SK-N-SH treated with all-trans-retinoic acid at 6 μM for 48 hours (cell line): ENCODE measurements at regions not wholly inside any gene's neighbourhood (a gene's known extent, or its start where the extent isn't known, plus 50 kb on each side); places are given as distances from the start of the nearest gene placed in this dataset.

Experiments
- ATAC-seq: fragments of 200-7000 bp; cut with Tn5 transposase; 3 replicates; pipeline ENCODE4 v1.9.1; 2020; ENCODE audit warnings: mild to moderate bottlenecking, moderate library complexity
- ARNTL ChIP-seq: fragments of 450-650 bp; formaldehyde crosslinking; IDR thresholded peaks from 2 replicates; pipeline ENCODE4 v1.5.0; 2020; ENCODE audit warnings: low read depth, mild to moderate bottlenecking, moderate library complexity, borderline replicate concordance
- CREB5 ChIP-seq: fragments of 250-450 bp; sonication (Bioruptor Pico); IDR thresholded peaks from 2 replicates; pipeline ENCODE4 v1.5.1; 2020; ENCODE audit warnings: low read depth, mild to moderate bottlenecking, moderate library complexity
- CSRNP3 ChIP-seq: fragments of 250-450 bp; sonication (Bioruptor Pico); IDR thresholded peaks from 2 replicates; pipeline ENCODE4 v1.5.1; 2021; ENCODE audit warnings: mild to moderate bottlenecking, moderate library complexity
- ESRRG ChIP-seq: fragments of 250-450 bp; sonication (Bioruptor Pico); IDR thresholded peaks from 2 replicates; pipeline ENCODE4 v1.6.1; 2021; ENCODE audit warnings: mild to moderate bottlenecking
- GLIS3 ChIP-seq: fragments of 250-450 bp; sonication (Bioruptor Pico); IDR thresholded peaks from 2 replicates; pipeline ENCODE4 v1.5.0; 2020; ENCODE audit warnings: mild to moderate bottlenecking, moderate library complexity
- ISL1 ChIP-seq: fragments of 250-450 bp; sonication (Bioruptor Pico); IDR thresholded peaks from 2 replicates; pipeline ENCODE4 v2.1.2; 2022; ENCODE audit warnings: mild to moderate bottlenecking, moderate library complexity
- OSR1 ChIP-seq: fragments of 250-450 bp; sonication (Bioruptor Pico); IDR thresholded peaks from 2 replicates; pipeline ENCODE4 v1.8.0; 2022; ENCODE audit warnings: moderate library complexity, mild to moderate bottlenecking, inconsistent platforms
- PATZ1 ChIP-seq: fragments of 250-450 bp; sonication (Bioruptor Pico); IDR thresholded peaks from 2 replicates; pipeline ENCODE4 v1.8.0; 2020; ENCODE audit warnings: mild to moderate bottlenecking, moderate library complexity, borderline replicate concordance
- POU6F1 ChIP-seq: fragments of 250-450 bp; sonication (Bioruptor Pico); IDR thresholded peaks from 2 replicates; pipeline ENCODE4 v1.8.0; 2021; ENCODE audit warnings: low read depth, mild to moderate bottlenecking, moderate library complexity, borderline replicate concordance
- PPARA ChIP-seq: fragments of 250-450 bp; sonication (Bioruptor Pico); IDR thresholded peaks from 2 replicates; pipeline ENCODE4 v1.5.0; 2020; ENCODE audit warnings: mild to moderate bottlenecking, borderline replicate concordance
- RARB ChIP-seq: fragments of 250-450 bp; sonication (Bioruptor Pico); IDR thresholded peaks from 2 replicates; pipeline ENCODE4 v1.8.0; 2021; ENCODE audit warnings: mild to moderate bottlenecking, moderate library complexity
- SNAI2 ChIP-seq: fragments of 250-450 bp; sonication (Bioruptor Pico); IDR thresholded peaks from 2 replicates; pipeline ENCODE4 v1.5.0; 2020; ENCODE audit warnings: mild to moderate bottlenecking, moderate library complexity
- TCF4 ChIP-seq: fragments of 250-450 bp; sonication (Bioruptor Pico); IDR thresholded peaks from 2 replicates; pipeline ENCODE4 v1.8.0; 2021; ENCODE audit warnings: mild to moderate bottlenecking, moderate library complexity, borderline replicate concordance
- ZC3H10 ChIP-seq: fragments of 250-450 bp; sonication (Bioruptor Pico); IDR thresholded peaks from 2 replicates; pipeline ENCODE4 v1.5.1; 2021; ENCODE audit warnings: mild to moderate bottlenecking, moderate library complexity
- ZFP3 ChIP-seq: fragments of 250-450 bp; sonication (Bioruptor Pico); IDR thresholded peaks from 2 replicates; pipeline ENCODE4 v1.5.0; 2020; ENCODE audit warnings: mild to moderate bottlenecking, moderate library complexity
- ZFP30 ChIP-seq: fragments of 450-650 bp; formaldehyde crosslinking; IDR thresholded peaks from 2 replicates; pipeline ENCODE4 v1.5.0; 2022; ENCODE audit warnings: mild to moderate bottlenecking, moderate library complexity
- ZNF565 ChIP-seq: fragments of 450-650 bp; formaldehyde crosslinking; conservative IDR thresholded peaks from 2 replicates; pipeline ENCODE4 v1.5.0; 2020; ENCODE audit warnings: low read depth, mild to moderate bottlenecking, moderate library complexity
- ZNF70 ChIP-seq: fragments of 450-650 bp; formaldehyde crosslinking; IDR thresholded peaks from 2 replicates; pipeline ENCODE4 v1.5.0; 2020; ENCODE audit warnings: mild to moderate bottlenecking, moderate library complexity
- ZNF8 ChIP-seq: fragments of 450-650 bp; formaldehyde crosslinking; IDR thresholded peaks from 2 replicates; pipeline ENCODE4 v1.5.0; 2020; ENCODE audit warnings: mild to moderate bottlenecking, moderate library complexity

- no peak for TF ChIP-seq TCF4 (CRISPR knock-in tag)
- no peak for TF ChIP-seq GLIS3 (CRISPR knock-in tag)
- TF ChIP-seq RARB (CRISPR knock-in tag) = no peak
- TF ChIP-seq ZFP30 = no peak
- TF ChIP-seq ESRRG (CRISPR knock-in tag) = no peak
- no peak for TF ChIP-seq ZNF70
- TF ChIP-seq ZNF565 (CRISPR knock-in tag) = no peak
- TF ChIP-seq POU6F1 (CRISPR knock-in tag) = no peak
- no peak for TF ChIP-seq SNAI2 (CRISPR knock-in tag)
- no peak for TF ChIP-seq CREB5 (CRISPR knock-in tag)
- TF ChIP-seq PPARA (CRISPR knock-in tag) = no peak
- no peak for TF ChIP-seq CSRNP3
- no peak for TF ChIP-seq PATZ1 (CRISPR knock-in tag)
- ATAC-seq = no peak
Measured at GRCh38 chr10:90226517-90226916, 525.1 kb downstream of the KIF20B start.

- TF ChIP-seq GLIS3 (CRISPR knock-in tag) (peak; percentile 65; the same call in 1 of the 2 replicates), CREB5 (CRISPR knock-in tag) (peak; percentile 82), PATZ1 (CRISPR knock-in tag) (peak; percentile 65; the same call in 1 of the 2 replicates), TCF4 (CRISPR knock-in tag) (0 out of 2 replicates have a peak, but pooled peaks have one; percentile 24), ZFP3 (0 out of 2 replicates have a peak, but pooled peaks have one; percentile 42), ISL1 (peak; percentile 96), PPARA (CRISPR knock-in tag) (no peak), ZNF70 (no peak)
- ATAC-seq = no peak
Measured at GRCh38 chr10:90227217-90227656, 525.8 kb downstream of the KIF20B start.

GRCh38 chr10:90227786-90228185, 526.4 kb downstream of the KIF20B start:
- no peak for ATAC-seq
- TF ChIP-seq GLIS3 (CRISPR knock-in tag) = no peak
- no peak for TF ChIP-seq ZNF70
- TF ChIP-seq OSR1 (CRISPR knock-in tag) = no peak
- TF ChIP-seq PATZ1 (CRISPR knock-in tag) = no peak
- no peak for TF ChIP-seq ESRRG (CRISPR knock-in tag)
- no peak for TF ChIP-seq TCF4 (CRISPR knock-in tag)
- TF ChIP-seq RARB (CRISPR knock-in tag) = no peak
- TF ChIP-seq CSRNP3 = no peak
- no peak for TF ChIP-seq ZC3H10 (CRISPR knock-in tag)
- TF ChIP-seq ZFP30 = no peak
- TF ChIP-seq POU6F1 (CRISPR knock-in tag) = no peak
- no peak for TF ChIP-seq ARNTL (CRISPR knock-in tag)
- no peak for TF ChIP-seq CREB5 (CRISPR knock-in tag)
- no peak for TF ChIP-seq SNAI2 (CRISPR knock-in tag)
- no peak for TF ChIP-seq ZNF8 (CRISPR knock-in tag)
